Stimulated activated CD4-positive, alpha-beta T cell treated with anti-CD3 and anti-CD28 coated beads, Interleukin-4, amount 100 ng/mL, for 1 hour (primary cell): ENCODE measurements at regions not wholly inside any gene's neighbourhood (a gene's known extent, or its start where the extent isn't known, plus 50 kb on each side); places are given as distances from the start of the nearest gene placed in this dataset.
"Not testable (repeated sequence)": the region's sequence is repeated elsewhere in the genome, so short reads cannot be mapped to it uniquely, and the experiment has no call there.

Experiments used
- DNase-seq: peaks from one replicate; pipeline ENCODE4 v3.0.0-alpha.2; 2020

GRCh38 chr10:124206616-124207015 lies 113.2 kb upstream of the CHST15 start:
- DNase-seq: no peak

- DNase-seq: no peak
These were observed 112.0 kb upstream of the CHST15 start for GRCh38 chr10:124205432-124205831.

GRCh38 chr10:124204726-124205125 lies 111.3 kb upstream of the CHST15 start:
- DNase-seq: no peak

- DNase-seq: no peak
These were observed 106.6 kb upstream of the CHST15 start for GRCh38 chr10:124200011-124200410.

GRCh38 chr10:124198871-124199270 lies 105.5 kb upstream of the CHST15 start:
- DNase-seq: no peak

- no peak for DNase-seq
These were observed 104.7 kb upstream of the CHST15 start for GRCh38 chr10:124198125-124198501.

- DNase-seq: no peak
These were observed 104.2 kb upstream of the CHST15 start for GRCh38 chr10:124197371-124198124.

- no peak for DNase-seq
These were observed 103.3 kb upstream of the CHST15 start for GRCh38 chr10:124196659-124197058.

GRCh38 chr10:124194199-124194824 lies 100.9 kb upstream of the CHST15 start:
- no peak for DNase-seq

- DNase-seq: no peak
These were observed 99.9 kb upstream of the CHST15 start for GRCh38 chr10:124193309-124193696.

- DNase-seq: not testable (repeated sequence)
These were observed 99.4 kb upstream of the CHST15 start for GRCh38 chr10:124192664-124193308.

- not testable (repeated sequence) for DNase-seq
These were observed 97.1 kb upstream of the CHST15 start for GRCh38 chr10:124190476-124190875.

- DNase-seq: no peak
These were observed 93.6 kb upstream of the CHST15 start for GRCh38 chr10:124186956-124187355.

- no peak for DNase-seq
These were observed 91.7 kb upstream of the CHST15 start for GRCh38 chr10:124185084-124185483.

- no peak for DNase-seq
These were observed 90.9 kb upstream of the CHST15 start for GRCh38 chr10:124184208-124184830.

- no peak for DNase-seq
These were observed 90.2 kb upstream of the CHST15 start for GRCh38 chr10:124183617-124184016.

GRCh38 chr10:124182088-124182541 lies 88.7 kb upstream of the CHST15 start:
- no peak for DNase-seq

GRCh38 chr10:124181656-124182055 lies 88.3 kb upstream of the CHST15 start:
- DNase-seq: no peak

GRCh38 chr10:124180947-124181549 lies 87.7 kb upstream of the CHST15 start:
- no peak for DNase-seq

GRCh38 chr10:124180044-124180745 lies 86.8 kb upstream of the CHST15 start:
- no peak for DNase-seq

GRCh38 chr10:124179308-124180043 lies 86.1 kb upstream of the CHST15 start:
- DNase-seq: no peak

- no peak for DNase-seq
These were observed 83.8 kb upstream of the CHST15 start for GRCh38 chr10:124177180-124177518.
